Neural cell (in vitro differentiated cells): ENCODE measurements at regions not wholly inside any gene's neighbourhood (a gene's known extent, or its start where the extent isn't known, plus 50 kb on each side); places are given as distances from the start of the nearest gene placed in this dataset.

Source experiments
- H2AFZ ChIP-seq: fragments of 200-600, 300-800 bp; sonication (generic), shearing (Covaris generic); 2 replicates; pipeline ENCODE4 v1.6.0; 2014; ENCODE audit warnings: low read depth, mild to moderate bottlenecking, antibody characterized with exemption, low read length, moderate library complexity
- H3F3A ChIP-seq: fragments of 200-600 bp; shearing (Covaris generic); 2 replicates; pipeline ENCODE4 v1.6.1; 2016; ENCODE audit warnings: mild to moderate bottlenecking, moderate library complexity, mixed read lengths, antibody characterized with exemption, low read length; ENCODE audit not compliant: insufficient read depth, poor library complexity, severe bottlenecking
- H3K27ac ChIP-seq: fragments of 200-600, 300-800 bp; sonication (generic), shearing (Covaris generic); 2 replicates; pipeline ENCODE4 v1.5.1; 2014; ENCODE audit warnings: mild to moderate bottlenecking, low read length, moderate library complexity
- H3K27me3 ChIP-seq: fragments of 300-800, 200-600 bp; sonication (generic), shearing (Covaris generic); 2 replicates; pipeline ENCODE4 v1.6.0; 2014; ENCODE audit warnings: mild to moderate bottlenecking, low read depth, low read length, moderate library complexity; ENCODE audit not compliant: insufficient read depth
- H3K36me3 ChIP-seq: fragments of 300-800, 200-600 bp; sonication (generic), shearing (Covaris generic); 2 replicates; pipeline ENCODE4 v1.5.1; 2014; ENCODE audit warnings: mild to moderate bottlenecking, antibody characterized with exemption, low read length, moderate library complexity; ENCODE audit not compliant: insufficient read depth
- H3K4me2 ChIP-seq: fragments of 300-800, 200-600 bp; sonication (generic), shearing (Covaris generic); 2 replicates; pipeline ENCODE4 v1.6.0; 2014; ENCODE audit warnings: mild to moderate bottlenecking, low read length
- H3K4me3 ChIP-seq: fragments of 300-800, 200-600 bp; sonication (generic), shearing (Covaris generic); 2 replicates; pipeline ENCODE4 v1.5.1; 2014; ENCODE audit warnings: mild to moderate bottlenecking, low read length, moderate library complexity
- H3K79me2 ChIP-seq: fragments of 200-600 bp; shearing (Covaris generic); replicated peaks from 2 replicates; pipeline ENCODE4 v1.6.0; 2014; ENCODE audit warnings: mild to moderate bottlenecking, low read length, moderate library complexity; ENCODE audit not compliant: insufficient read depth
- H3K9ac ChIP-seq: fragments of 300-800, 200-600 bp; sonication (generic), shearing (Covaris generic); 2 replicates; pipeline ENCODE4 v1.6.1; 2016; ENCODE audit warnings: mild to moderate bottlenecking, low read length, mixed read lengths
- H3K9me2 ChIP-seq: fragments of 200-600 bp; shearing (Covaris generic); 2 replicates; pipeline ENCODE4 v1.6.1; 2016; ENCODE audit warnings: mild to moderate bottlenecking, low read length, mixed read lengths; ENCODE audit not compliant: insufficient read depth
- H3K9me3 ChIP-seq: fragments of 200-600, 300-800 bp; sonication (generic), shearing (Covaris generic); 2 replicates; pipeline ENCODE4 v1.6.1; 2016; ENCODE audit warnings: mild to moderate bottlenecking, mixed run types, low read length, moderate library complexity, mixed read lengths
- H4K20me1 ChIP-seq: fragments of 200-600 bp; shearing (Covaris generic); 2 replicates; pipeline ENCODE4 v1.6.1; 2016; ENCODE audit warnings: mild to moderate bottlenecking, mixed run types; ENCODE audit not compliant: insufficient read depth
- CTCF ChIP-seq: fragments of 450-650 bp; IDR thresholded peaks from 2 replicates; pipeline ENCODE4 v1.5.1; 2014; ENCODE audit warnings: antibody characterized with exemption, mild to moderate bottlenecking, moderate library complexity; ENCODE audit not compliant: poor library complexity, severe bottlenecking
- EP300 ChIP-seq: fragments of 450-650 bp; conservative IDR thresholded peaks from 2 replicates; pipeline ENCODE4 v1.6.1; 2014; ENCODE audit warnings: antibody characterized with exemption, mild to moderate bottlenecking, moderate library complexity; ENCODE audit not compliant: poor library complexity, severe bottlenecking
- MXI1 ChIP-seq: fragments of 450-650 bp; conservative IDR thresholded peaks from 2 replicates; pipeline ENCODE4 v1.6.1; 2014; ENCODE audit warnings: antibody characterized with exemption, mild to moderate bottlenecking; ENCODE audit not compliant: poor library complexity, severe bottlenecking
- POLR2AphosphoS5 ChIP-seq: IDR thresholded peaks from 2 replicates; pipeline ENCODE4 v1.6.1; 2012
- RAD21 ChIP-seq: fragments of 450-650 bp; conservative IDR thresholded peaks from 2 replicates; pipeline ENCODE4 v1.6.1; 2014; ENCODE audit warnings: antibody characterized with exemption, mild to moderate bottlenecking, moderate library complexity
- REST ChIP-seq: IDR thresholded peaks from 2 replicates; pipeline ENCODE4 v1.6.1; 2012; ENCODE audit warnings: borderline replicate concordance

GRCh38 chr18:30568333-30568732 lies 474.2 kb downstream of the DSC3 start:
- no peaks in the 10 kb centered on the region for H4K20me1 ChIP-seq
- no peaks in the 10 kb centered on the region for H3K9me3 ChIP-seq
- no peak for TF ChIP-seq EP300
- no peak for TF ChIP-seq CTCF
- no peak for TF ChIP-seq MXI1
- H3K4me3 ChIP-seq, result no peak overlapping the region
- H3K27ac ChIP-seq, result no peak overlapping the region
- H3K27me3 ChIP-seq, result no peaks in the 10 kb centered on the region
- no peak overlapping the region for H2AFZ ChIP-seq
- H3K9ac ChIP-seq, result no peak overlapping the region
- H3K79me2 ChIP-seq, result no peaks in the 10 kb centered on the region
- no peaks in the 10 kb centered on the region for H3K9me2 ChIP-seq
- H3K36me3 ChIP-seq, result no peaks in the 10 kb centered on the region
- H3K4me2 ChIP-seq, result no peak overlapping the region
- no peaks in the 10 kb centered on the region for H3F3A ChIP-seq

- H3K9ac ChIP-seq, result no peak overlapping the region
- no peaks in the 10 kb centered on the region for H3F3A ChIP-seq
- H3K4me3 ChIP-seq, result no peak overlapping the region
- no peak overlapping the region for H3K27ac ChIP-seq
- no peaks in the 10 kb centered on the region for H3K9me2 ChIP-seq
- H3K79me2 ChIP-seq, result no peaks in the 10 kb centered on the region
- H3K9me3 ChIP-seq, result no peaks in the 10 kb centered on the region
- TF ChIP-seq POLR2AphosphoS5 (no peak), REST (no peak), MXI1 (no peak)
- H3K27me3 ChIP-seq, result no peaks in the 10 kb centered on the region
- H2AFZ ChIP-seq, result no peak overlapping the region
- H3K4me2 ChIP-seq, result no peak overlapping the region
- H3K36me3 ChIP-seq, result no peaks in the 10 kb centered on the region
- no peaks in the 10 kb centered on the region for H4K20me1 ChIP-seq
Observed at GRCh38 chr18:30566877-30567276, 475.7 kb downstream of the DSC3 start.

- Histone ChIP-seq H3K27me3 (no peaks in the 10 kb centered on the region), H3F3A (no peaks in the 10 kb centered on the region), H2AFZ (no peak overlapping the region), H4K20me1 (no peaks in the 10 kb centered on the region), H3K4me3 (no peak overlapping the region), H3K36me3 (no peaks in the 10 kb centered on the region), H3K9me3 (no peaks in the 10 kb centered on the region), H3K4me2 (no peak overlapping the region), H3K79me2 (no peaks in the 10 kb centered on the region), H3K27ac (no peak overlapping the region), H3K9me2 (no peaks in the 10 kb centered on the region), H3K9ac (no peak overlapping the region)
- TF ChIP-seq REST (no peak), RAD21 (no peak)
Observed at GRCh38 chr18:30562231-30562630, 480.3 kb downstream of the DSC3 start.
